Neural progenitor cell (in vitro differentiated cells): ENCODE measurements at regions not wholly inside any gene's neighbourhood (a gene's known extent, or its start where the extent isn't known, plus 50 kb on each side); places are given as distances from the start of the nearest gene placed in this dataset.

Source experiments
- CTCF ChIP-seq: fragments of 200-600 bp; sonication (generic); IDR thresholded peaks from 2 replicates; pipeline ENCODE4 v1.5.1; 2017; ENCODE audit warnings: antibody characterized with exemption, mild to moderate bottlenecking
- EZH2 ChIP-seq: fragments of 200-600 bp; sonication (generic); IDR thresholded peaks from 2 replicates; pipeline ENCODE4 v1.6.1; 2017; ENCODE audit warnings: antibody characterized with exemption, mild to moderate bottlenecking, moderate library complexity

GRCh38 chr13:109615721-109616420 is 170.5 kb downstream of the IRS2 start:
- no peak for TF ChIP-seq CTCF
- no peak for TF ChIP-seq EZH2
